ENCODE measurements at regions not wholly inside any gene's neighbourhood (a gene's known extent, or its start where the extent isn't known, plus 50 kb on each side); places are given as distances from the start of the nearest gene placed in this dataset.

GRCh38 chr13:105984236-105984635, 551.2 kb downstream of the EFNB2 start:
- Histone ChIP-seq H3K27me3 (no peaks in the 10 kb centered on the region), H3K4me1 (no peaks in the 10 kb centered on the region), H3K9me3 (no peaks in the 10 kb centered on the region), H3K27ac (no peak overlapping the region), H3K36me3 (no peaks in the 10 kb centered on the region), H3K4me3 (no peak overlapping the region)
- TF ChIP-seq EP300 (IDR thresholded peaks at IDR 0.05) (no peak), POLR2A (IDR thresholded peaks at IDR 0.05) (no peak), POLR2AphosphoS5 (IDR thresholded peaks at IDR 0.05) (no peak)
- TF ChIP-seq, protein P1, sequence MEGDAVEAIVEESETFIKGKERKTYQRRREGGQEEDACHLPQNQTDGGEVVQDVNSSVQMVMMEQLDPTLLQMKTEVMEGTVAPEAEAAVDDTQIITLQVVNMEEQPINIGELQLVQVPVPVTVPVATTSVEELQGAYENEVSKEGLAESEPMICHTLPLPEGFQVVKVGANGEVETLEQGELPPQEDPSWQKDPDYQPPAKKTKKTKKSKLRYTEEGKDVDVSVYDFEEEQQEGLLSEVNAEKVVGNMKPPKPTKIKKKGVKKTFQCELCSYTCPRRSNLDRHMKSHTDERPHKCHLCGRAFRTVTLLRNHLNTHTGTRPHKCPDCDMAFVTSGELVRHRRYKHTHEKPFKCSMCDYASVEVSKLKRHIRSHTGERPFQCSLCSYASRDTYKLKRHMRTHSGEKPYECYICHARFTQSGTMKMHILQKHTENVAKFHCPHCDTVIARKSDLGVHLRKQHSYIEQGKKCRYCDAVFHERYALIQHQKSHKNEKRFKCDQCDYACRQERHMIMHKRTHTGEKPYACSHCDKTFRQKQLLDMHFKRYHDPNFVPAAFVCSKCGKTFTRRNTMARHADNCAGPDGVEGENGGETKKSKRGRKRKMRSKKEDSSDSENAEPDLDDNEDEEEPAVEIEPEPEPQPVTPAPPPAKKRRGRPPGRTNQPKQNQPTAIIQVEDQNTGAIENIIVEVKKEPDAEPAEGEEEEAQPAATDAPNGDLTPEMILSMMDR (IDR thresholded peaks at IDR 0.05): no peak
- intact Hi-C loops (cut with DNase I): no loop called here
- no peak for DNase-seq
- 94 to 96% methylated on average over 3 of the region's 3 CpGs for WGBS, 2 donors

DNA sequence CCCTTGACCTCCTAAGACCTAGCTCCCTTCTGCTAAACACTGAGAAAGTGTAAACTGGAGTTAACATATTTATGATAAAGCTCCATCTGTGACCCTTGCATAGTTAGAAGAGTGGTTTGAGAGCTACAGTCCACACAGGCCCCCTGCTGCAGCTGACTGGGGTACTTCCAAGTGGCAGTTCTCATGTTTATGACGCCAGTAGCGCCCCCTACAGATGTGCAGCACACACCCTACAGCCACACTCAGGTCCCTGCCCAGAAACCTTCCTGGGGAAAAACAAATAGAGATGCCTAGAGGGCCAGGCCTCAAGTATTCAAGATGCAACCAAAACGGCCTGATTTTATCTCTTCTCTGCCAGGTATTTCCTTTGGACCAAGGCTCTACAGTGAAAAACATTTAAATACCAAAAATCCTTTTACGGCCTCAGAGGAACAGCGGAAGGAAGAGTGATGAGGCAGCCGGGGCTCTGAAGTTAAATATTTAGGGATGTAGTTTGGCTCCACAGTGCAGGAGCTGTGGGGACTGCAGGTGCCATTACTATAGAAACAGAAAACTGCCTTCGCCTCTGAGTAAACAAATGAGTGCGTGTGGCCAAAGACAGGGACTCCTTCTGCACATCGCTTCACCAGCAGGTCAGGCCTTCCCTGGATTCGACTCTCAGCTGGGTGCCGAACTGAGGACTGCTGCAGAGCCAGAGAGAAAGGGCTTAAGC, 553.1 kb downstream of the EFNB2 start:
- no peak for DNase-seq
- intact Hi-C loops (cut with DNase I): no loop called here
- Histone ChIP-seq H3K27ac (no peak overlapping the region), H3K9me3 (no peaks in the 10 kb centered on the region), H3K4me3 (no peak overlapping the region), H3K36me3 (no peaks in the 10 kb centered on the region), H3K27me3 (no peaks in the 10 kb centered on the region), H3K4me1 (no peaks in the 10 kb centered on the region)
- 73 to 75% methylated on average over 11 of the region's 11 CpGs for WGBS, 2 donors
- no peak for TF ChIP-seq POLR2AphosphoS5 (IDR thresholded peaks at IDR 0.05)
- TF ChIP-seq, protein P1 (IDR thresholded peaks at IDR 0.05): no peak
- TF ChIP-seq EP300 (IDR thresholded peaks at IDR 0.05): no peak
- no peak for TF ChIP-seq POLR2A (IDR thresholded peaks at IDR 0.05)

- 18 to 64% methylated on average over 12 of the region's 12 CpGs for WGBS, 2 donors
- DNase-seq: no peak
These were observed 556.1 kb downstream of the EFNB2 start for GRCh38 chr13:105979131-105980011.

GRCh38 chr13:105974380-105974779, 561.1 kb downstream of the EFNB2 start:
- no peak for TF ChIP-seq POLR2AphosphoS5 (IDR thresholded peaks at IDR 0.05)
- no peak for TF ChIP-seq POLR2A (IDR thresholded peaks at IDR 0.05)
- TF ChIP-seq EP300 (IDR thresholded peaks at IDR 0.05): no peak
- TF ChIP-seq, protein P1 (IDR thresholded peaks at IDR 0.05): no peak
- H3K27me3 ChIP-seq: no peaks in the 10 kb centered on the region
- 89 to 96% methylated on average over 1 of the region's 1 CpG for WGBS, 2 donors
- peaks cover 0 to 14% (median 6%) of the 10 kb centered on the region in 4 donors for H3K4me1 ChIP-seq
- no peak for DNase-seq
- no peaks in the 10 kb centered on the region for H3K36me3 ChIP-seq
- H3K9me3 ChIP-seq: no peaks in the 10 kb centered on the region
- no peak overlapping the region for H3K27ac ChIP-seq
- no peak overlapping the region for H3K4me3 ChIP-seq
- intact Hi-C loops (cut with DNase I): no loop called here

More at GRCh38 chr13:105979131-105980011, 556.1 kb downstream of the EFNB2 start:
- Histone ChIP-seq H3K36me3 (no peaks in the 10 kb centered on the region), H3K4me3 (no peak overlapping the region), H3K27me3 (no peaks in the 10 kb centered on the region), H3K9me3 (no peaks in the 10 kb centered on the region), H3K4me1 (no peaks in the 10 kb centered on the region), H3K27ac (no peak overlapping the region)
- TF ChIP-seq POLR2A (IDR thresholded peaks at IDR 0.05): no peak
- no peak for TF ChIP-seq EP300 (IDR thresholded peaks at IDR 0.05)
- TF ChIP-seq POLR2AphosphoS5 (IDR thresholded peaks at IDR 0.05): no peak
- TF ChIP-seq, protein P1 (IDR thresholded peaks at IDR 0.05): no peak
- intact Hi-C loops (cut with DNase I): no loop called here
